ENCODE measurements at regions not wholly inside any gene's neighbourhood (a gene's known extent, or its start where the extent isn't known, plus 50 kb on each side); places are given as distances from the start of the nearest gene placed in this dataset.
A peak's percentile ranks its signal among the peaks of the same experiment; 100 is the strongest.

- no peak for TF ChIP-seq ZNF382 (CRISPR knock-in tag; IDR thresholded peaks at IDR 0.05; ENCODE audit: borderline replicate concordance)
- TF ChIP-seq NR1H2 (CRISPR knock-in tag; IDR thresholded peaks at IDR 0.05; ENCODE audit: borderline replicate concordance, low read depth): no peak
- TF ChIP-seq MED1 (CRISPR knock-in tag; IDR thresholded peaks at IDR 0.05): peak; percentile 25; the same call in 1 of the 2 replicates
- TF ChIP-seq ZNF296 (CRISPR knock-in tag; conservative IDR thresholded peaks at IDR 0.05): no peak
- TF ChIP-seq MAF1 (CRISPR knock-in tag; IDR thresholded peaks at IDR 0.05; ENCODE audit: borderline replicate concordance): no peak
- no peak for TF ChIP-seq CTCF (CRISPR knock-in tag; IDR thresholded peaks at IDR 0.05)
- no peak for TF ChIP-seq ATF7 (IDR thresholded peaks at IDR 0.05)
- TF ChIP-seq ATF7 (CRISPR knock-in tag; IDR thresholded peaks at IDR 0.05): no peak
- TF ChIP-seq ZNF3 (CRISPR knock-in tag; IDR thresholded peaks at IDR 0.05): no peak
- TF ChIP-seq ZBTB33 (CRISPR knock-in tag; IDR thresholded peaks at IDR 0.05): no peak
- TF ChIP-seq FIP1L1 (IDR thresholded peaks at IDR 0.05; ENCODE audit: borderline replicate concordance, insufficient read depth, low read depth, low read length): no peak
- no peak for TF ChIP-seq RARG (CRISPR knock-in tag; IDR thresholded peaks at IDR 0.05; ENCODE audit: low read depth)
- TF ChIP-seq ZNF878 (CRISPR knock-in tag; IDR thresholded peaks at IDR 0.05): no peak
- no peak for TF ChIP-seq ZNF160 (CRISPR knock-in tag; IDR thresholded peaks at IDR 0.05)
- no peak for TF ChIP-seq RFXAP (CRISPR knock-in tag; IDR thresholded peaks at IDR 0.05; ENCODE audit: borderline replicate concordance)
- TF ChIP-seq ZNF362 (CRISPR knock-in tag; IDR thresholded peaks at IDR 0.05; ENCODE audit: borderline replicate concordance): no peak
- no peak for TF ChIP-seq ATAD3A (CRISPR knock-in tag; IDR thresholded peaks at IDR 0.05)
- TF ChIP-seq ZBTB44 (CRISPR knock-in tag; IDR thresholded peaks at IDR 0.05): no peak
- TF ChIP-seq ZBED4 (CRISPR knock-in tag; IDR thresholded peaks at IDR 0.05; ENCODE audit: borderline replicate concordance): no peak
- TF ChIP-seq PHF8 (CRISPR knock-in tag; IDR thresholded peaks at IDR 0.05): no peak
- TF ChIP-seq FOSL2 (CRISPR knock-in tag; IDR thresholded peaks at IDR 0.05): peak; percentile 93
- TF ChIP-seq RELA (CRISPR knock-in tag; IDR thresholded peaks at IDR 0.05): no peak
Observed at GRCh38 chr5:143679777-143680176, 132.2 kb upstream of the HMHB1 start (continued).

Measured in HepG2 (cell line).